K562 (cell line): ENCODE measurements at regions not wholly inside any gene's neighbourhood (a gene's known extent, or its start where the extent isn't known, plus 50 kb on each side); places are given as distances from the start of the nearest gene placed in this dataset.

Experiments
- GMEB1 ChIP-seq: fragments of 250-450 bp; sonication (Bioruptor Pico); IDR thresholded peaks from 2 replicates; pipeline ENCODE4 v1.4.0; 2020; ENCODE audit warnings: mild to moderate bottlenecking
- NFIC ChIP-seq: fragments of 450-650 bp; IDR thresholded peaks from 2 replicates; pipeline ENCODE4 v1.6.1; 2017; ENCODE audit warnings: mild to moderate bottlenecking, inconsistent platforms
- REST ChIP-seq, 2 experiments: fragments of 450-650 bp; formaldehyde crosslinking in 1 of 2; IDR thresholded peaks; 2 replicates each; pipeline versions ENCODE4 v1.4.0 to v1.6.1; 2014 to 2020; ENCODE audit warnings: mild to moderate bottlenecking in 2 of 2, borderline replicate concordance in 1 of 2, low read depth in 1 of 2
- SIRT6 ChIP-seq: IDR thresholded peaks from one replicate; pipeline ENCODE4 v1.6.1; 2012; ENCODE audit warnings: low read depth, mild to moderate bottlenecking, control low read depth, inconsistent platforms, low read length, moderate library complexity
- SREBF1 ChIP-seq: fragments of 150-350 bp; IDR thresholded peaks from 2 replicates; pipeline ENCODE4 v1.6.1; 2014; ENCODE audit warnings: antibody characterized with exemption, low read depth, low read length, borderline replicate concordance
- ZFP1 ChIP-seq: fragments of 450-650 bp; formaldehyde crosslinking; IDR thresholded peaks from 2 replicates; pipeline ENCODE4 v1.4.0; 2020; ENCODE audit warnings: mild to moderate bottlenecking, mixed read lengths
- ZNF512 ChIP-seq: IDR thresholded peaks from 2 replicates; pipeline ENCODE4 v1.6.1; 2016; ENCODE audit warnings: missing genetic modification characterization, missing compliant biosample characterization

GRCh38 chr20:54713727-54714126, 238.3 kb downstream of the DOK5 start:
- TF ChIP-seq NFIC = no peak
- TF ChIP-seq SIRT6 = no peak
- no peak for TF ChIP-seq ZFP1 (CRISPR knock-in tag)
- TF ChIP-seq GMEB1 (CRISPR knock-in tag) = no peak
- TF ChIP-seq ZNF512 (tag) = no peak
- no peak for TF ChIP-seq REST (IDR thresholded peaks at IDR 0.05; ENCODE audit: borderline replicate concordance)
- no peak for TF ChIP-seq REST (CRISPR knock-in tag; IDR thresholded peaks at IDR 0.05; ENCODE audit: low read depth)
- TF ChIP-seq SREBF1 = no peak
